ENCODE measurements at regions not wholly inside any gene's neighbourhood (a gene's known extent, or its start where the extent isn't known, plus 50 kb on each side); places are given as distances from the start of the nearest gene placed in this dataset.

- no peak overlapping the region for H3K27ac ChIP-seq (ENCODE audit: low read depth, low read length)
These were observed 75.0 kb upstream of the MACF1 start for GRCh38 chr1:39129514-39129913.

GRCh38 chr1:39130325-39130724 lies 74.2 kb upstream of the MACF1 start:
- 15 to 84% (median 23%) methylated on average over 1 of the region's 1 CpG for WGBS, 3 donors
- no peak overlapping the region for H3K27ac ChIP-seq (ENCODE audit: low read depth, low read length)

- WGBS, 3 donors = 79 to 90% (median 88%) methylated on average over 2 of the region's 2 CpGs
- no peak overlapping the region for H3K27ac ChIP-seq (ENCODE audit: low read depth, low read length)
These were observed 72.6 kb upstream of the MACF1 start for GRCh38 chr1:39131940-39132339.

- WGBS, 3 donors = 40 to 54% (median 44%) methylated on average over 9 of the region's 9 CpGs
- no peak overlapping the region for H3K27ac ChIP-seq (ENCODE audit: low read depth, low read length)
These were observed 71.8 kb upstream of the MACF1 start for GRCh38 chr1:39132505-39133339.

DNA sequence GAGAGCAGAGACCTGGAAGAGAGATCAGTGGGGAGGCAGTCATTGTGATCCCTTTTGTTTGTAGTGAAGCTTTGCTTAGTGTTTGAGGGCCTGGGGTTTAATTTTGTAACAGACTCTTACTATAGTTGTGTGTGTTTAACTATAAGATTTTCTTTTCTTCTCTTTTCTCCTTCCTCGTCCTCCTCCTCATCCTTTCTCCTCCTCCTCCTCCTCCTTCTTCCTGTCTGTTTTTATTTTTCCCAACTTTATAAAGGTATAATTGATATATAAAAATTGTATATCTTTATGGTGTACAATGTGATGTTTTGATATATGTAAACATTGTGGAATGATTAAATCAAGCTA lies 71.2 kb upstream of the MACF1 start:
- H3K27ac ChIP-seq (ENCODE audit: low read depth, low read length) = no peak overlapping the region
- WGBS, 3 donors = 33 to 90% (median 41%) methylated on average over 1 of the region's 1 CpG

DNA sequence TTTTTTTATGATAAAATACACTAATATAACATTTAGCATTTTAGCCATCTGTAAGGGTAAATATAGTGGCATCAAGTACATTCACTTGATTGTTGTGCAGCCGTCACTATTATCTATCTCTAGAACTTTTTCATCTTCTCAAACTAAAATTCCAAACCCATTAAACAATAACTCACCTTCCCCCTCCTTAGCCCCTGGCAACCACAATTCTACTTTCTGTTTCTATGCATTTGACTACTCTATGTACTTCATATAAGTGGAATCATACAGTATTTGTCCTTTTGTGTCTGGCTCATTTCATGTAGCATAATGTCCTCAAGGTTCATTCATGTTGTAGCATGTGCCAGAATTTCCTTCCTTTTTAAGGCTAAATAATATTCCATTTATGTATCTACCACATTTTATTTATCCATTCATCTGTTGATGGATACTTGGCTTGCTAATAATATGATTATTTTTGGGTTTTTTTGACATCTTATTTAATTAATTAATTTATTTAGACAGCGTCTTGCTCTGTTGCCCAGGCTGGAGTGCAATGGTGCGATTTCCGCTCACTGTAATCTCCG lies 69.6 kb upstream of the MACF1 start:
- no peak overlapping the region for H3K27ac ChIP-seq (ENCODE audit: low read depth, low read length)
- 96 to 99% (median 97%) methylated on average over 5 of the region's 5 CpGs for WGBS, 3 donors

DNA sequence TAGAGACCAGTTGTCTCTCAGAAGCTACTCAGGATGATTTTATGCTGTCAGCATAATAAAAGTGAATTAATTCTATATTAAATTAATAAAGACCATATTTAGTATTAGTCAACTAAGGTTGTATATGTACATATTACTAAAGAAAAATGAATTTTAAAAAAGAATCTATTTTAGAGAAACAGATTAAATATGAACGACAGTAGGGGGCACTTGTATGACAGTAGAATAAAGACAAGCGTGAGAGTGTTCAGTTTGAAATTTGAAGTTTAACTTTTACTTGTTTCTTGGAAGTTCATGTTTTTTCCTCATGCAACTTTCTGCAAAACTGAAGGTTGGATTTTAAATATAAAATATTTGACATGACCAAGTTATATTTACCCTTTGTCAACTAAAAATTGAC lies 67.9 kb upstream of the MACF1 start:
- H3K27ac ChIP-seq (ENCODE audit: low read depth, low read length) = no peak overlapping the region
- WGBS, 3 donors = 68 to 77% (median 76%) methylated on average over 2 of the region's 2 CpGs

DNA sequence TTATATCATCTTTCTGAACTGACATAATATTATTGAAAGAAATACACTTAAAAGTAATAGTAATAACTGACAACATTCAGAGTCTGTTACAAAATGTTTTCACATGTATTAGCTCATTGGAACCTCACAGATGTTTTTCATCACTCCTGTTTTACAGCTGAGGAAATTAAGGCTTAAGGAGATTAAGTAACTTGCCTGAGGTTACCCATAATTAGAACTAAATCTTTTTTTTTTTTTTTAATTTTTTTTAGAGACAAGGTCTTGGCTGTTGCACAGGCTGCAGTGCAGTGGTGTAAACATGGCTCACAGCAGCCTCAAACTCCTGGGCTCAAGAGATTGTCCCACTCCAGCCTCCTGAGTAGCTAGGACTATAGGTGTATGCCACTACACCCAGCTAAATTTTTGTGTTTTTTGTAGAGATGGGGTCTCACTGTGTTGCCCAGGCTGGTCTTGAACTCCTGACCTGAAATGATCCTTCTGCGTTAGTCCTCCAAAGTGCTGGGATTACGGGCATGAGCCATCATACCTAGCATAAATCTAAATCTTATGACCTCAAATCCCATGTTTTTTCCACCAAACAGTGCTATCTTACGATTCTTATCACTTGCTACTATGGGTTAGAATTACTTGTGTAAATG lies 64.7 kb upstream of the MACF1 start:
- 86 to 97% (median 96%) methylated on average over 3 of the region's 3 CpGs for WGBS, 3 donors
- H3K27ac ChIP-seq (ENCODE audit: low read depth, low read length) = no peak overlapping the region

GRCh38 chr1:39141925-39142324 lies 62.6 kb upstream of the MACF1 start:
- WGBS, 3 donors = 70 to 82% (median 80%) methylated on average over 1 of the region's 1 CpG
- no peak overlapping the region for H3K27ac ChIP-seq (ENCODE audit: low read depth, low read length)

DNA sequence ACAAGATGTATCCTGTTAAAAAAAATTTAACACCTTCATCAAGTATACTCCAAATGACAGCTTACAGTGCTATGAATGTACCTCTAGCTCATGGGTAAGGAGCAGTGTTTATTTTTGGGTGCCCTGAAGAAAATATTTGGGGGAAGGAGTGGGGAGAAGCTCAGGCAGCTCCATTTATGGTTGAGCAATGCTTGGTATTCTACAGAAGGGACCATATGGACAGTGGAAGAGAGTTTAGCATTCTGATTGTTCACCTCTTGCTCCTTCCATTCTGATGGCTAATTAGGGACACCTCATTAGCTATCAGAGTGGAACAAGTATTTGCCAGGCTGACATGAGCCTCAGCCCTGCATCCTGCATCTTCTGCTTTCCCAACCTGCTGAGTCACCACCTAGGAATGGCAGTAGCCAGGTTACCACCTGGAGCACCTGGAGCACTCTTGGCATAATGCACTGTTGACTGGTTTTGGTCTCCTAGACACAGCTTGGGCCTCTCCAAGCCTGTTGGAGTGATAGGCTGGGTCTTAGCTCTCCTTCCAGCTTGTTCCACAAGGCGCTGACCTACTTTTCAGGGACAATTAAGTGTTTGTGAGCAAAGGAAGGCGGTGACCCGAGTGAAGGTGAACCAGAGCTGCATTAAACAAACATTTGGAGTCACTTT lies 62.0 kb upstream of the MACF1 start:
- WGBS, 3 donors = 41 to 84% (median 83%) methylated on average over 3 of the region's 3 CpGs

DNA sequence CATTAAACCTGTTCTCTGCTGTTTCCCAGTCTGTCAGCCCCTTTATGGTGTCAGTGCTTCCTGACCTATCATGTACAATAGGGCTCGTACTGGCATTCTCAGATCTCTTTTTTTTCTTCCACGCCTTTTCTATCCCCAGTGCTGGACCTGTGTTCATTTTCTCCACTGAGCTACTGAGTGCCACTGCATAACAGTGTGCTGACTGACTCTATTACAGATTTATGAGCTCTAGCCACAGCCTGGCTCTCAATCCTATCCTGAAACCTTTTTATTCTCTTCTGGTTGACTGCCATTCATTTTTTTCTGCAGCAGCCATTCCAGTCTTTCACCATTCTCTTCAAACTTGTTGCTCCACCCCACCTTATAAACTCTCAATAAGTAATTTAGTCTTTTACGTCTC lies 59.6 kb upstream of the MACF1 start:
- H3K27ac ChIP-seq (ENCODE audit: low read depth, low read length) = no peak overlapping the region
- WGBS, 3 donors = 93 to 100% (median 93%) methylated on average over 3 of the region's 3 CpGs

More for the DNA sequence above, 62.0 kb upstream of the MACF1 start:
- no peak overlapping the region for H3K27ac ChIP-seq (ENCODE audit: low read depth, low read length)

- H3K27ac ChIP-seq (ENCODE audit: low read depth, low read length) = no peak overlapping the region
- WGBS, 3 donors = 89 to 96% (median 95%) methylated on average over 2 of the region's 2 CpGs
These were observed 59.0 kb upstream of the MACF1 start for GRCh38 chr1:39145331-39145965.

DNA sequence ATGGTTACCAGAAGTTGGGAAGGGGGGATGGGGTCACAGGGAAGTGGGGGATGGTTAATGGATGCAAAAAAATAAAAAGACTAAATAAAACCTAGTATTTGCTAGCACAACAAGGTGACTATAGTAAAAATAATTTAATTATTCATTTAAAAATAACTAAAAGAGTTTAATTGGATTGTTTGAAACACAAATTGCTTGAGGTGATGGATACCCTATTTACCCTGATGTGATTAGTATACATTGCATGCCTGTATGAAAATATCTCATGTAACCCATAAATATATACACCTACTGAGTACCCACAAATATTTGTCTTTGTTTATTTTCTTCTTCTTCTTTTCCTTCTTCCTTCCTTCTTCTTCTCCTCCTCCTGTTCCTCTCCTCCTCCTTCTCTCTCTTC lies 57.8 kb upstream of the MACF1 start:
- no peak overlapping the region for H3K27ac ChIP-seq (ENCODE audit: low read depth, low read length)

- H3K27ac ChIP-seq (ENCODE audit: low read depth, low read length) = no peak overlapping the region
- WGBS, 3 donors = 67 to 76% (median 70%) methylated on average over 3 of the region's 3 CpGs
These were observed 57.1 kb upstream of the MACF1 start for GRCh38 chr1:39147099-39148025.

GRCh38 chr1:39148942-39149341 lies 55.6 kb upstream of the MACF1 start:
- no peak overlapping the region for H3K27ac ChIP-seq (ENCODE audit: low read depth, low read length)

DNA sequence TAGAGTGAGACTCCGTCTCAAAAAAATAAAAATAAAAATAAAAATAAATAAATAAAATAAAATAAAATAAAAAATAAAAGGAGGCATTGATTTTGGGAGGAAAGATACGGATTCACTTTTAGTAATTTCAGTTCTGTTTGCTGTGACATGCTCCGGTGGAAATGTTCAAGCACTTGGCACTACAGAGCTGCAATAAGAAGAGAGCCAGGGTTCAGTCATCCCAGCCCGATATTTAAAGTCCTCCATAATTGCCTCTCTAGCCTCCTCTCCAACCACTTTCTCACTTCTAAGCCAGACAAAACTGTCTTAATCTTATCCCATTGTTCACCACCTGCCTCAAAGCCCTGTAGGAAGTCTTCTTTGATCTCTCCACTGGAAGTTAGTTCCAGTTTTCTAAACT lies 55.0 kb upstream of the MACF1 start:
- no peak overlapping the region for H3K27ac ChIP-seq (ENCODE audit: low read depth, low read length)
- WGBS, 3 donors = 69 to 80% (median 76%) methylated on average over 4 of the region's 4 CpGs

More at GRCh38 chr1:39148942-39149341, 55.6 kb upstream of the MACF1 start:
- WGBS, 3 donors = 86 to 99% (median 93%) methylated on average over 4 of the region's 4 CpGs

DNA sequence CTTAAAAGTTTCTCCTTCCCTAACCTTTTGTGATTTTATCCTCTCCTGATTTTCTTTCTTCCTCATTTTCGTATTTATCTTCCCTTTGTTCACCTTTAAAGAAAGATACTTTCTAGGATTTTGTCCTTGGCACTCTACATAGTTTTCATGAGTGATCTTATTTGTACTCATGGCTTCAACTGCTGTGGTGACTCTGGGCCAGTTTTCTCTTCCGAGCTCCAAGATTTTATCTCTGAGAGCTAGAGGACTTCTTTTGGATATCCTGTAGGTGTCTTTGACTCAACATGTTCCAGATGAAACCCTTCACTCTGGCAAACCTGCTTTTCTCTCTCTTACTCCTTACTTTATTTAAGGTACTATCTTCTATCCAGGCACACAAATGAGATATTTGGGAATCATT lies 53.7 kb upstream of the MACF1 start:
- no peak overlapping the region for H3K27ac ChIP-seq (ENCODE audit: low read depth, low read length)

DNA sequence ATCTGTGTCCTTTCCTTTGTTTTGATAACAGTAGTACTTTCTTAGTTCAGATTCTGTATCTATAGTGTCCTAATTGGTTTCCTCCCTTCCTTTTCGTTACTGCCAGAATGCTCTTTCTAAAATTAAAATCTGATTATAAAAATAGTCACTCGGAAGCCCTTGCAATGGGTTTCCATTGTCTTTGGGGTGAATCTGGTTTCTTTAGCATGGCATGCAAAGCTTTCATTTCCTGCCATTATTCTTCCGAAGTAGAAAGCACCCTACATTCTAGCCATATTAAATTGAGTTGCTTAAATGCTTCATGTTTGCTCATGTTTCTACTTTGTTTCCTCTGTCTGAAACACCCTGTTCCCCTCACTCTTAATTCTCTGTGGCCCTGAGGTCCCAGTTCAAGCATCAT lies 53.2 kb upstream of the MACF1 start:
- 81 to 95% (median 82%) methylated on average over 3 of the region's 3 CpGs for WGBS, 3 donors

More for the DNA sequence above, 53.7 kb upstream of the MACF1 start:
- 40 to 64% (median 45%) methylated on average over 2 of the region's 2 CpGs for WGBS, 3 donors

More for the DNA sequence above, 53.2 kb upstream of the MACF1 start:
- no peak overlapping the region for H3K27ac ChIP-seq (ENCODE audit: low read depth, low read length)
